NCI-H526 (cell line): ENCODE measurements at regions not wholly inside any gene's neighbourhood (a gene's known extent, or its start where the extent isn't known, plus 50 kb on each side); places are given as distances from the start of the nearest gene placed in this dataset.
"Not testable (repeated sequence)": the region's sequence is repeated elsewhere in the genome, so short reads cannot be mapped to it uniquely, and the experiment has no call there.

Experiments
- DNase-seq, 2 experiments: peaks; one replicate each; lab custom pipeline; 2025; lab: John Stamatoyannopoulos, UW

GRCh38 chr3:176193032-176193730 is 1004.1 kb downstream of the TBL1XR1 start:
- no peak for DNase-seq

DNA sequence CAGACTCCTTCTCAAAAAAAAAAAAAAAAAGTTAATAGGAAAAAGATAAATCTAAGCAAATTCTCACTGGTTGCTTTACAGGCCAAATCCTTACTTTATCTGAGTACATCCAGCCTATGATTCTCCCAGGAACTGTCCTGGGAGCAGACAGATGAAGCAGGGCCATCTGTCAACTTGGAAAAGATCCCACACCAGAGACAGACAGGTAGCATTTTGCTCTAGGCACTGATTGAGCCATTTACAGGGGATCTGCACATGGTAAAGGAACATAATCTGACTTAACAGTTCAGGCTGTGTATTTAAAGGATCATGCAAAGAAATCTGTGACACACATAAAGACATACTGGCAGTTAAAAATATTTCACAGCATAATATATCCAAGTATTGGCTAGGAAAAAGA is 1006.5 kb downstream of the TBL1XR1 start:
- DNase-seq = no peak

DNA sequence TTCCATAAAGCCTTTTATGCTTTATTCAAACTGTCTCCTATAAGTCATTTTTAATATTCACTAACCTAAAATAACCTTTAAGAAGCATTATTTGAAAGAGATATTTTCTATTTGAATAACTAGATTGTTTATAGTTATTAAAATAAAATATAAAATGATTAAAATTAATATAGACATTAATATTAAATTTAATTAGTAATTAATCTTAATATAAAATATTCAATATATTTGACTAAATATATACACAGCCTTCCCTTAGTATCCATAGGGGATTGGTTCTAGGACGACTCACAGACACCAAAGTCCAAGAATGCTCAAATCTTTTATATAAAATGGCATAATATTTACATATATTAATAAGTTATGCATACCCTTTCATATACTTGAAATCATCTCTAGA is 1014.1 kb downstream of the TBL1XR1 start:
- no peak for DNase-seq

DNA sequence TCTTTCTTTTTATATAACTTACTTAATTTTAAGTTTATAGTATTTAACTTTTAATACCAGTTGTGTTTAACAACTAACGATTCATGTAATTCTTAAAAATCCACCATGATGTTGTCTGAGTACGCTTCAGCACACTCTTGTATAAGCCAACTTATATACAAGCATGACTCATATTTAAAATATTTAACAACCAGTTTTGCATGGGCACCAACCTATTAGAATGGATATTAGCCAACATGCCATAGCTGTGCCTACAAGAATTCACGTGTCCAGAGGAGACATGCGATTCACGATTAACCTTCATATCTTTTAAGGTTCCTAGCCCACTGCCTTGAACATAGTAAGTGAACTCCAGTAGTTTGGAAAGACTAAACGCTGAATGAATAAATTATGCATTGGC is 1023.2 kb downstream of the TBL1XR1 start:
- no peak for DNase-seq

DNA sequence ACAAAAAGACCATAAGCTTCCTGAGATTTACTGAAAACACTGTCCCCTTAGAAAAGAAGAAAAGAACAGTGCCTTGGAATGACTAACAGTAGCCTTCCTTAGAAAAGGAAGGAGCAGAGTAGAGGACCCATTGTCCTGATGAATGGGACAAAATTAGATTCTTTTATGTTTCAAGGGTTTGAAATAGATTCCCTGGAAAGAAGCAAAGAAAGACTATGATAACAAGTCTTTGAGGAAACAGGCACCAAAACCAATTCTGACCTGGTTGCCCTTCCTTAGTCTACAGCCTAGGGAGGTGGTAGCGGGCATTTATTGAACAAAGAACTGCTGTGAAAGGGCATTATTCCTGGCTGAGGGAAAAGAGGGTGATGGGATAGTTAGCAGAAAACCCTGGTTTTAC is 1024.8 kb downstream of the TBL1XR1 start:
- DNase-seq = no peak

DNA sequence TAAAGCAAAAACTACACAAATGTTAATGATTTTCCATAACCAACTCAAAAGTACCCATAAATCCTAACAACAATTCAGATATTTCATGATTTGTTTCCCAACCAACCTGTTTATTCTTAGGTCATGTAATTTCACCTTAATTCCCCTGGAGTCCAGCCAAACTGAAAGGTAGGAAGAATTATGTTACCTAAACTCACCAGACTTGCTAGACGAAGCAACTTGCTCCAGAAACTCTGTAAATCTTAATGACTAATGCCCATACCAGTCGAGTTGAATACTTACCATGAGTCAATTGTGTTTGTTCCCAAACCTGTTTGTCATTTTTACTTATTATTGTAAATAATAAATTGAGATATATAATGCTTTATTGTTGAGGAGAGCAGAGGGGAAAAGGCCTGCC is 1030.0 kb downstream of the TBL1XR1 start:
- DNase-seq = no peak

GRCh38 chr3:176160997-176161396 is 1036.3 kb downstream of the TBL1XR1 start:
- no peak for DNase-seq

- DNase-seq = no peak
These were observed 1037.5 kb downstream of the TBL1XR1 start for GRCh38 chr3:176159796-176160195.

DNA sequence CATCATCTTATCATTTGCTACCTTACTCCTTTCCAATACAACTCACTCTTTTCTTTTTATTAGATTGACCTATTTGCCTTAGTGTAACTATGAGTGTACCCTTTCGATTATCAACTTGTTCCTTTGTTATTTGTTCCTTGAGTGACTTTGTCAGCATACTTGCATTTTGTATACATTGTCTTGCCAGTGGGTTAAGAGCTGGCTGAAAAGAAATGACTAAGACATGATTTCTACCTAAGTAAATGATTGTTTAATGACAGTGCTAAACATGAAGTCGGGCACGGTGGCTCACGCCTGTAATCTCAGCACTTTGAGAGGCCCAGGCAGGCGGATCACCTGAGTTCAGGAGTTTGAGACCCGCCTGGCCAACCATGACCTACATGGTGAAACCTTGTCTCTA is 1042.3 kb downstream of the TBL1XR1 start:
- no peak for DNase-seq

DNA sequence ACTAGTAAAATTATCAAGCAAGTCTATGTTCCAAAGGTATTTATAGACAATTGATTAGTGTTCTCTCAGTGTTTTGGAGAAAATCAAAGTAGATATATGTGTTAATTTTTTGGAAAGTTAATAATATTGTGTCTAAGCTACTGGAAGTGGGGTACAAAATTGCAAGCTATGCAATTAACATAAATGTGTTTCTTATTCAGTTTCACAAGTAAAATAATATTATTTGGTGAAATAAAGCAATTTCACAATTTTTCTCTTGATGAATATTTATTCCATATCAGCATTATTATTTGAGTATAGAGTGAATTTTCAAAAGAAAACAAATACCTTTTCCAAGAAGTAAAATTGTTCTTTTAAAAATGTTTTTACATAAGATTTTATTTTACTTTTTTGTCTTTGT is 1047.7 kb downstream of the TBL1XR1 start:
- DNase-seq = no peak

DNA sequence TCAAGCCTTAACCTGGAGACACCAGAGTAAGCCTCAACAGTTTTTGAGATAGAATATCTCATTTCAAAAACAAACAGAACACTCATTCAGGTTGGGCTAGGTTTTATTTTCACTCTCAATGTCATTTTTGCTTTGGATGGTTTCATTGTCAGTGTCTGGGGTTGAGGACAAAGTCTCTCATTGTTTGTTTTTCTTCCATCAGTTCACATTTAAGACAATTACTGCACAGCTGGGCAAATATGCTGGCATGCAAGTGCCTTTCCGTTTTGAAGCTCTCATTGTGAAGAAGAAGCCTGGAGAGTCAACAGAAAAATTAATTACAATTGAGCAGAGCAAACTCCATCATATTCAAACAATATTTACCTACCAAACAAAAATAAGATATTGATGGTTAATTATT is 1050.0 kb downstream of the TBL1XR1 start:
- peak; percentile 93 to 96 for DNase-seq

GRCh38 chr3:176141837-176142236 is 1055.4 kb downstream of the TBL1XR1 start:
- no peak for DNase-seq

GRCh38 chr3:176120507-176120906 is 1076.8 kb downstream of the TBL1XR1 start:
- peak in 1 of 2 experiments; percentile 4 for DNase-seq

GRCh38 chr3:176119826-176120225 is 1077.5 kb downstream of the TBL1XR1 start:
- DNase-seq = no peak

GRCh38 chr3:176106380-176106779 is 1090.9 kb downstream of the TBL1XR1 start:
- DNase-seq = no peak

DNA sequence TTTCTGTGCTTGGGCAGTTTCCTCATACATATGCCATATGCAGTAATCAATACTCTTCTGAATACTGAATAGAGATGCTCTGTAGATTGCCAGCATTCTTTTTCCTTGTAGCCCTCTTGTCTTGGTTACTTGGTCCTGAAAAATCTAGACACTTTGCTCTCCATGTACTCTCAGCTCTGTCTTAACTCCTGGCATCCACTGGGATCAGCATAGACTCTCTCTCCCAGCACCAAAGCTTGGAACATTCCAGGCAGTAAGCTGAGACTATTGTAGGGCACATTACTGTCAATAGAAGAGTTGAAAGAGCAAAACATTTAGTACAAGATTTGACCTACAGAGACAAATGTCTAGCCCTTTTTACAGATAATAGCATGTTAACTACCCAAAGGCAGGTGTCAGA is 1100.3 kb downstream of the TBL1XR1 start:
- no peak for DNase-seq

GRCh38 chr3:176093892-176094291 is 1103.4 kb downstream of the TBL1XR1 start:
- DNase-seq = not testable (repeated sequence)

GRCh38 chr3:176090727-176091126 is 1106.6 kb downstream of the TBL1XR1 start:
- DNase-seq = no peak

DNA sequence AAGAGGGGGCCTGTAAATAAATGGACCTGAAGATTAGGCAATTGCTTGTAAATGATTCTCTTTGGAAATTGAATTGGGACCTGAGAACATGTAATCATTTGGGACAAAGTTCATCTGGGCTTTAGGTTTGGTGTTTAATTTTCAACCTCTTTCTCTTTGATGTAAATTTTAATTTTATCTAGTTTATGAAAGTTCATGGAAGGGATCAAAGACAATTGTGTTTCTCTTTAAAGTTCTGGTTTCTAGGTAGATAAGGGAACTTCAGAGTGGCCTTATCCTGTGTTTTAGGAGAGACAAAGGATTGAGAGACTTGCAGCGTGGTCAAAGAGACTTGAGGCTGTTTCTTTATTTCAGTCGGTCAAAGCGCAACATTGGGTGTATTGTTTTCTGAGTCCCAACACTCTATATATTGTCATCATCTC is 1108.3 kb downstream of the TBL1XR1 start:
- DNase-seq = no peak

DNA sequence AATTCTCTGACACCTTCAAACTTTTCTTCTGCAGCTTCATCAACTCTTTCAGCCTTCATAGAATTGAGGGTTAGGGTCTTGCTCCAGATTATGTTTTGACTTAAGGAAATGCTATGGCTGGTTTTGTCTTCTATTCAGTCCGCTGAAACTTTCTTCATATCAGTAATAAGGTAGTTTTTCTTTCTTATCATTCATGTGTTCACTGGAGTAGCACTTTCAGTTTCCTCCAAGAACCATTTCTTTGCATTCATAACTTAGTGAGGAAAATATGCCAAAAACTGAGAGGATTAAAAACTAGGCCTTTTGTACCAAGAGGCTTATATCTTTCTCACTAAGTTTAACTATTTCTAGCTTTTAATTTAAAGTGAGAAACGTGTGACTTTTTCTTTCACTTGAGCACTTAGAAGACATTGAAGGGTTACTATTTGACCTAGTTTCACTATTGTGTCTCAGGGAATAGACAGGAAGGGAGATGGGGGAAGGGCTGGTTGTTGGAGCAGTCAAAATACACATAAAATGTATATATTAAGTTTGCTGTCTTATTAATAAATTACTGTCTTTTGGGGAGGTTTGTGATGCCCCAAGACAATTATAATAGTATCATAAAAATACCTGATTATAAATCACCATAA is 1110.1 kb downstream of the TBL1XR1 start:
- no peak for DNase-seq

GRCh38 chr3:176079785-176080184 is 1117.5 kb downstream of the TBL1XR1 start:
- no peak for DNase-seq

GRCh38 chr3:176078906-176079305 is 1118.4 kb downstream of the TBL1XR1 start:
- no peak for DNase-seq

DNA sequence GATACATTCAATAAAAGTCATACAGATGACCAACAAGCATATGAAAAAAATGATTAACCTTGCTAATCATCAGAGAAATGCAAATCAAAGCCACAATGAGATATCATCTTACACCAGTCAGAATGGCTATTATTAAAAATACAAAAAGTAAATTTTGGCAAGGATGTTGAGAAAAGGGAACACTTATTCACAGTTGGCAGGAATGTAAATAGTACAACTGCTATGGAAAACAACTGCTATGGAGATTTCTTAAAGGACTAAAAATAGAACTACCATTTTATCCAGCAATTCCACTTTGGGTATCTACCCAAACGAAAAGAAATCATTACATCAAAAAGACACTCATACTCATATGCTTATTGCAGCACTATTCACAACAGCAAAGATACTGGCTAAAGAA is 1121.8 kb downstream of the TBL1XR1 start:
- no peak for DNase-seq

DNA sequence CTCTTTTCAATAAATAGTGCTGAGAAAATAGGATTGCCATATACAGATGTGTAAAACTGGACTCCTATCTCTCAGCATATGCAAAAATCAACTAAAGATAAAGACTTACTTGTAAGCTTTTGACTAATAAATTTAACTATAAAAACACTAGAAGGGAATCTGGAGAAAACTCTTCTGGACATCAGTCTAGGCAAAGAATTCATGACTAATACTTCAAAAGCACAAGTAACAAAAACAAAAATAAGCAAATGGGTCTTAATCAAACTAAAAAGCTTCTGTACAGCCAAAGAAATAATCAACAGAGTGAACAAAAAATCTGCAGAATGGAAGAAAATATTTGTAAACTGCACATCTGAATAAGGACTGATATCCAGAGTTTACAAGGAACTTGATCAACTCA is 1122.2 kb downstream of the TBL1XR1 start:
- DNase-seq = no peak
